Karpas-422 (cell line): ENCODE measurements at regions not wholly inside any gene's neighbourhood (a gene's known extent, or its start where the extent isn't known, plus 50 kb on each side); places are given as distances from the start of the nearest gene placed in this dataset.

Experiments
- DNase-seq: peaks from one replicate; pipeline ENCODE4 v3.0.0-alpha.2; 2015
- H2AFZ ChIP-seq: fragments of 200-600 bp; sonication (generic); 2 replicates; pipeline ENCODE4 v1.6.1; 2014; ENCODE audit warnings: antibody characterized with exemption, low read length, mixed read lengths
- H3K27ac ChIP-seq: fragments of 200-600 bp; sonication (generic); 2 replicates; pipeline ENCODE4 v1.5.1; 2014; ENCODE audit warnings: mild to moderate bottlenecking, low read length, moderate library complexity
- H3K27me3 ChIP-seq: fragments of 200-600 bp; sonication (generic); 2 replicates; pipeline ENCODE4 v1.6.1; 2014; ENCODE audit warnings: low read length, mixed read lengths
- H3K36me3 ChIP-seq: fragments of 200-600 bp; sonication (generic); 2 replicates; pipeline ENCODE4 v1.6.1; 2014; ENCODE audit warnings: low read length, mixed read lengths; ENCODE audit not compliant: insufficient read depth
- H3K4me1 ChIP-seq: fragments of 200-600 bp; sonication (generic); 2 replicates; pipeline ENCODE4 v1.6.1; 2014; ENCODE audit warnings: mild to moderate bottlenecking, low read length, mixed read lengths
- H3K4me2 ChIP-seq: fragments of 200-600 bp; sonication (generic); 2 replicates; pipeline ENCODE4 v1.6.1; 2014; ENCODE audit warnings: low read length, low read depth, mild to moderate bottlenecking; ENCODE audit not compliant: poor library complexity, severe bottlenecking
- H3K4me3 ChIP-seq: fragments of 200-600 bp; sonication (generic); 2 replicates; pipeline ENCODE4 v1.5.1; 2014; ENCODE audit warnings: mild to moderate bottlenecking, antibody characterized with exemption, low read length, mixed read lengths
- H3K79me2 ChIP-seq: fragments of 200-600 bp; sonication (generic); 2 replicates; pipeline ENCODE4 v1.6.1; 2014; ENCODE audit warnings: mild to moderate bottlenecking, low read length, mixed read lengths
- H3K9ac ChIP-seq: fragments of 200-600 bp; sonication (generic); 2 replicates; pipeline ENCODE4 v1.6.0; 2014; ENCODE audit warnings: low read length
- H3K9me2 ChIP-seq: fragments of 200-600 bp; sonication (generic), shearing (Covaris generic); replicated peaks from 2 replicates; pipeline ENCODE4 v1.6.0; 2014; ENCODE audit warnings: mild to moderate bottlenecking, low read length, moderate library complexity; ENCODE audit not compliant: insufficient read depth
- H3K9me3 ChIP-seq: fragments of 300-700, 200-600 bp; sonication (generic); 2 replicates; pipeline ENCODE4 v1.6.1; 2014; ENCODE audit warnings: low read length, mixed read lengths
- H4K20me1 ChIP-seq: fragments of 200-600 bp; sonication (generic); 2 replicates; pipeline ENCODE4 v1.6.1; 2014; ENCODE audit warnings: mild to moderate bottlenecking, antibody characterized with exemption, low read length, low read depth; ENCODE audit not compliant: insufficient read depth

GRCh38 chr13:99808786-99809185 is 162.8 kb downstream of the ZIC5 start:
- no peak overlapping the region for H3K4me2 ChIP-seq
- H3K4me1 ChIP-seq, result no peaks in the 10 kb centered on the region
- H3K27ac ChIP-seq, result no peak overlapping the region
- no peaks in the 10 kb centered on the region for H3K36me3 ChIP-seq
- H3K79me2 ChIP-seq, result no peaks in the 10 kb centered on the region
- no peaks in the 10 kb centered on the region for H3K9me2 ChIP-seq
- H3K27me3 ChIP-seq, result no peaks in the 10 kb centered on the region
- no peak overlapping the region for H2AFZ ChIP-seq
- H3K4me3 ChIP-seq, result no peak overlapping the region
- no peaks in the 10 kb centered on the region for H4K20me1 ChIP-seq
- no peak for DNase-seq
- H3K9me3 ChIP-seq, result no peaks in the 10 kb centered on the region
- H3K9ac ChIP-seq, result no peak overlapping the region

GRCh38 chr13:99806671-99807070 is 164.9 kb downstream of the ZIC5 start:
- no peaks in the 10 kb centered on the region for H3K79me2 ChIP-seq

GRCh38 chr13:99805361-99805760 is 166.2 kb downstream of the ZIC5 start:
- no peak overlapping the region for H3K4me2 ChIP-seq
- H3K9ac ChIP-seq, result no peak overlapping the region
- no peaks in the 10 kb centered on the region for H4K20me1 ChIP-seq
- no peaks in the 10 kb centered on the region for H3K36me3 ChIP-seq
- no peaks in the 10 kb centered on the region for H3K4me1 ChIP-seq
- no peaks in the 10 kb centered on the region for H3K9me3 ChIP-seq
- H2AFZ ChIP-seq, result no peak overlapping the region
- H3K27me3 ChIP-seq, result no peaks in the 10 kb centered on the region
- no peaks in the 10 kb centered on the region for H3K79me2 ChIP-seq
- DNase-seq, result no peak
- no peaks in the 10 kb centered on the region for H3K9me2 ChIP-seq
- H3K4me3 ChIP-seq, result no peak overlapping the region
- no peak overlapping the region for H3K27ac ChIP-seq

More at GRCh38 chr13:99806671-99807070, 164.9 kb downstream of the ZIC5 start:
- Histone ChIP-seq H3K4me2 (no peak overlapping the region), H3K9ac (no peak overlapping the region), H3K4me3 (no peak overlapping the region), H4K20me1 (no peaks in the 10 kb centered on the region), H3K27me3 (no peaks in the 10 kb centered on the region), H3K36me3 (no peaks in the 10 kb centered on the region), H3K9me2 (no peaks in the 10 kb centered on the region), H3K27ac (no peak overlapping the region), H3K4me1 (no peaks in the 10 kb centered on the region), H3K9me3 (no peaks in the 10 kb centered on the region), H2AFZ (no peak overlapping the region)
- DNase-seq, result no peak

GRCh38 chr13:99803141-99803540 is 168.4 kb downstream of the ZIC5 start:
- Histone ChIP-seq H3K4me3 (no peak overlapping the region), H3K4me1 (no peaks in the 10 kb centered on the region), H2AFZ (no peak overlapping the region), H3K27me3 (no peaks in the 10 kb centered on the region), H3K4me2 (no peak overlapping the region), H4K20me1 (no peaks in the 10 kb centered on the region), H3K79me2 (no peaks in the 10 kb centered on the region), H3K9me3 (no peaks in the 10 kb centered on the region), H3K9me2 (no peaks in the 10 kb centered on the region), H3K27ac (no peak overlapping the region), H3K36me3 (no peaks in the 10 kb centered on the region), H3K9ac (no peak overlapping the region)
- no peak for DNase-seq

- Histone ChIP-seq H3K9ac (no peak overlapping the region), H3K4me3 (no peak overlapping the region)
- no peak for DNase-seq
Observed at GRCh38 chr13:99802416-99802815, 169.2 kb downstream of the ZIC5 start.

GRCh38 chr13:99800951-99801350 is 170.6 kb downstream of the ZIC5 start:
- Histone ChIP-seq H3K9me2 (no peaks in the 10 kb centered on the region), H3K27me3 (no peaks in the 10 kb centered on the region), H3K27ac (no peak overlapping the region), H3K4me1 (no peaks in the 10 kb centered on the region), H3K4me3 (no peak overlapping the region), H4K20me1 (no peaks in the 10 kb centered on the region), H3K4me2 (no peak overlapping the region), H3K9me3 (no peaks in the 10 kb centered on the region), H2AFZ (no peak overlapping the region), H3K9ac (no peak overlapping the region), H3K79me2 (no peaks in the 10 kb centered on the region), H3K36me3 (no peaks in the 10 kb centered on the region)
- DNase-seq, result no peak

More at GRCh38 chr13:99802416-99802815, 169.2 kb downstream of the ZIC5 start:
- Histone ChIP-seq H4K20me1 (no peaks in the 10 kb centered on the region), H3K36me3 (no peaks in the 10 kb centered on the region), H3K27me3 (no peaks in the 10 kb centered on the region), H3K4me1 (no peaks in the 10 kb centered on the region), H3K4me2 (no peak overlapping the region), H3K79me2 (no peaks in the 10 kb centered on the region), H2AFZ (no peak overlapping the region), H3K9me2 (no peaks in the 10 kb centered on the region), H3K9me3 (no peaks in the 10 kb centered on the region), H3K27ac (no peak overlapping the region)

GRCh38 chr13:99800011-99800410 is 171.6 kb downstream of the ZIC5 start:
- Histone ChIP-seq H4K20me1 (no peaks in the 10 kb centered on the region), H3K79me2 (no peaks in the 10 kb centered on the region), H3K27ac (no peak overlapping the region), H3K9me3 (no peaks in the 10 kb centered on the region), H3K4me2 (no peak overlapping the region), H3K27me3 (no peaks in the 10 kb centered on the region), H3K36me3 (no peaks in the 10 kb centered on the region), H3K4me1 (no peaks in the 10 kb centered on the region), H3K9ac (no peak overlapping the region), H3K4me3 (no peak overlapping the region), H2AFZ (no peak overlapping the region), H3K9me2 (no peaks in the 10 kb centered on the region)
- DNase-seq, result no peak

- Histone ChIP-seq H3K27me3 (no peaks in the 10 kb centered on the region), H4K20me1 (no peaks in the 10 kb centered on the region), H3K36me3 (no peaks in the 10 kb centered on the region), H3K4me1 (no peaks in the 10 kb centered on the region), H3K9me3 (no peaks in the 10 kb centered on the region), H3K79me2 (no peaks in the 10 kb centered on the region), H2AFZ (no peak overlapping the region), H3K9me2 (no peaks in the 10 kb centered on the region), H3K4me3 (no peak overlapping the region), H3K4me2 (no peak overlapping the region), H3K9ac (no peak overlapping the region), H3K27ac (no peak overlapping the region)
- DNase-seq, result no peak
Observed at GRCh38 chr13:99798756-99799155, 172.8 kb downstream of the ZIC5 start.

- Histone ChIP-seq H3K27me3 (no peaks in the 10 kb centered on the region), H3K4me1 (no peaks in the 10 kb centered on the region), H3K9me3 (no peaks in the 10 kb centered on the region), H3K9me2 (no peaks in the 10 kb centered on the region), H3K4me2 (no peak overlapping the region), H4K20me1 (no peaks in the 10 kb centered on the region), H3K27ac (no peak overlapping the region), H3K79me2 (no peaks in the 10 kb centered on the region), H3K4me3 (no peak overlapping the region), H3K9ac (no peak overlapping the region), H3K36me3 (no peaks in the 10 kb centered on the region), H2AFZ (no peak overlapping the region)
- DNase-seq, result no peak
Observed at GRCh38 chr13:99797691-99798090, 173.9 kb downstream of the ZIC5 start.
